HEK293 (cell line): ENCODE measurements at regions not wholly inside any gene's neighbourhood (a gene's known extent, or its start where the extent isn't known, plus 50 kb on each side); places are given as distances from the start of the nearest gene placed in this dataset.

Source experiments
- CTCF ChIA-PET: fragments of 350-600 bp; formaldehyde crosslinking; extraction: SDS; loops from one replicate; lab custom pipeline; 2021; ENCODE audit warnings: antibody characterized with exemption; lab: Yijun Ruan, JAX
- POLR2A ChIA-PET: fragments of 300-600 bp; formaldehyde crosslinking; extraction: SDS; loops from one replicate; lab custom pipeline; 2020; ENCODE audit warnings: antibody characterized with exemption, inconsistent platforms; lab: Yijun Ruan, JAX
- H3K27ac ChIP-seq: fragments of 200-500 bp; sonication (Bioruptor generic); 2 replicates; pipeline ENCODE4 v1.5.1; 2014; ENCODE audit warnings: low read depth, low read length, control low read depth, inconsistent platforms; ENCODE audit errors: extremely low read depth
- H3K36me3 ChIP-seq, 2 experiments: fragments of 200-500 bp in 1 of 2; sonication (Bioruptor generic) in 1 of 2; 1 replicate in 1 of 2; 2 replicates in 1 of 2; pipeline ENCODE4 v1.5.1; 2014 to 2017; ENCODE audit warnings: inconsistent platforms in 2 of 2, low read length in 2 of 2; ENCODE audit not compliant: control insufficient read depth in 2 of 2, insufficient read depth in 1 of 2
- H3K4me1 ChIP-seq: fragments of 200-500 bp; sonication (Bioruptor generic); 2 replicates; pipeline ENCODE4 v1.5.1; 2014; ENCODE audit warnings: mild to moderate bottlenecking, low read length, inconsistent platforms; ENCODE audit not compliant: control insufficient read depth, insufficient read depth
- H3K4me3 ChIP-seq: 2 replicates; pipeline ENCODE4 v1.5.1; 2011; ENCODE audit warnings: low read depth, mild to moderate bottlenecking, control low read depth, low read length, moderate library complexity
- H3K9me3 ChIP-seq: fragments of 200-500 bp; sonication (Bioruptor generic); 2 replicates; pipeline ENCODE4 v1.5.1; 2014; ENCODE audit warnings: low read depth, low read length, inconsistent platforms; ENCODE audit not compliant: control insufficient read depth, insufficient read depth
- BCL11B ChIP-seq: fragments of 450-650 bp; formaldehyde crosslinking; IDR thresholded peaks from 2 replicates; pipeline ENCODE4 v1.5.1; 2016; ENCODE audit warnings: low read depth, missing biosample characterization, missing genetic modification characterization
- HOXC10 ChIP-seq: sonication (generic); formaldehyde crosslinking; IDR thresholded peaks from 2 replicates; pipeline ENCODE4 v1.8.1; 2023; ENCODE audit warnings: mild to moderate bottlenecking, missing genetic modification reagents
- INSM2 ChIP-seq: fragments of 450-650 bp; formaldehyde crosslinking; IDR thresholded peaks from 2 replicates; pipeline ENCODE4 v1.5.1; 2016; ENCODE audit warnings: missing biosample characterization, missing genetic modification characterization
- KLF10 ChIP-seq: fragments of 450-650 bp; IDR thresholded peaks from 2 replicates; pipeline ENCODE4 v1.5.1; 2018; ENCODE audit warnings: missing biosample characterization, mild to moderate bottlenecking, missing genetic modification characterization
- SP2 ChIP-seq: fragments of 450-650 bp; formaldehyde crosslinking; IDR thresholded peaks from 2 replicates; pipeline ENCODE4 v1.5.1; 2016; ENCODE audit warnings: missing biosample characterization, missing genetic modification characterization
- ZBTB8A ChIP-seq: fragments of 450-650 bp; formaldehyde crosslinking; IDR thresholded peaks from 2 replicates; pipeline ENCODE4 v1.5.1; 2016; ENCODE audit warnings: missing biosample characterization, missing genetic modification characterization
- ZFP3 ChIP-seq: fragments of 450-650 bp; formaldehyde crosslinking; IDR thresholded peaks from 2 replicates; pipeline ENCODE4 v1.5.1; 2016; ENCODE audit warnings: low read depth, missing biosample characterization, missing genetic modification characterization
- ZNF114 ChIP-seq: fragments of 450-650 bp; formaldehyde crosslinking; IDR thresholded peaks from 2 replicates; pipeline ENCODE4 v1.5.0; 2017; ENCODE audit warnings: missing biosample characterization, missing genetic modification characterization
- ZNF133 ChIP-seq: fragments of 450-650 bp; formaldehyde crosslinking; IDR thresholded peaks from 2 replicates; pipeline ENCODE4 v1.5.1; 2016; ENCODE audit warnings: missing biosample characterization, missing genetic modification characterization
- ZNF23 ChIP-seq: fragments of 450-650 bp; formaldehyde crosslinking; IDR thresholded peaks from 2 replicates; pipeline ENCODE4 v1.5.1; 2016; ENCODE audit warnings: missing biosample characterization, missing genetic modification characterization, borderline replicate concordance
- ZNF274 ChIP-seq, 2 experiments: fragments of 200-500 bp in 1 of 2; fragments of 450-650 bp in 1 of 2; sonication (Bioruptor generic) in 1 of 2; formaldehyde crosslinking in 1 of 2; IDR thresholded peaks; 2 replicates each; pipeline versions ENCODE4 v1.5.1 to v1.6.1; 2014 to 2016; ENCODE audit warnings: borderline replicate concordance in 1 of 2, inconsistent platforms in 1 of 2, low read length in 1 of 2, missing biosample characterization in 1 of 2, missing genetic modification characterization in 1 of 2
- ZNF311 ChIP-seq: fragments of 450-650 bp; formaldehyde crosslinking; IDR thresholded peaks from 2 replicates; pipeline ENCODE4 v1.5.1; 2017; ENCODE audit warnings: missing biosample characterization, missing genetic modification characterization, borderline replicate concordance
- ZNF341 ChIP-seq: fragments of 450-650 bp; formaldehyde crosslinking; IDR thresholded peaks from 2 replicates; pipeline ENCODE4; 2016; ENCODE audit warnings: low read depth, missing biosample characterization, missing genetic modification characterization
- ZNF48 ChIP-seq: fragments of 450-650 bp; formaldehyde crosslinking; IDR thresholded peaks from 2 replicates; pipeline ENCODE4 v1.5.1; 2016; ENCODE audit warnings: missing biosample characterization, missing genetic modification characterization
- ZNF501 ChIP-seq: fragments of 450-650 bp; formaldehyde crosslinking; IDR thresholded peaks from 2 replicates; pipeline ENCODE4 v1.5.1; 2016; ENCODE audit warnings: missing biosample characterization, missing genetic modification characterization
- ZNF560 ChIP-seq: fragments of 450-650 bp; formaldehyde crosslinking; IDR thresholded peaks from 2 replicates; pipeline ENCODE4 v1.5.1; 2017; ENCODE audit warnings: missing biosample characterization, missing genetic modification characterization, borderline replicate concordance
- ZNF626 ChIP-seq: fragments of 450-650 bp; sonication (Bioruptor Pico); formaldehyde crosslinking; IDR thresholded peaks from 2 replicates; pipeline ENCODE4 v1.5.1; 2018; ENCODE audit warnings: missing biosample characterization, missing genetic modification characterization, inconsistent platforms
- ZNF701 ChIP-seq: fragments of 450-650 bp; formaldehyde crosslinking; IDR thresholded peaks from 2 replicates; pipeline ENCODE4 v1.5.1; 2016; ENCODE audit warnings: missing biosample characterization, missing genetic modification characterization
- ZNF785 ChIP-seq: fragments of 450-650 bp; formaldehyde crosslinking; IDR thresholded peaks from 2 replicates; pipeline ENCODE4 v1.5.1; 2016; ENCODE audit warnings: missing biosample characterization, missing genetic modification characterization
- TF ChIP-seq, protein P1 (sequence below): fragments of 450-650 bp; IDR thresholded peaks from 2 replicates; pipeline ENCODE4 v1.5.1; 2018; ENCODE audit warnings: missing biosample characterization, mild to moderate bottlenecking, missing genetic modification characterization

- no peak for TF ChIP-seq ZNF114 (tag by site-specific recombination)
Observed at GRCh38 chr20:56799187-56799586, 170.1 kb downstream of the TFAP2C start (continued).

- H3K4me3 ChIP-seq: no peak overlapping the region
- no peak for TF ChIP-seq ZNF341 (tag by site-specific recombination)
- TF ChIP-seq ZNF274 (IDR thresholded peaks at IDR 0.05; ENCODE audit: low read length): no peak
- no peak for TF ChIP-seq ZNF274 (tag by site-specific recombination; IDR thresholded peaks at IDR 0.05; ENCODE audit: borderline replicate concordance)
- TF ChIP-seq ZNF626 (tag by site-specific recombination): no peak
- POLR2A ChIA-PET: interaction anchor here (0.9 kb wide), 1 partner anchor 8 kb away, joined by 3 read pairs; no protein-coding TSS in a partner anchor
- H3K4me1 ChIP-seq: no peaks in the 10 kb centered on the region
- CTCF ChIA-PET: no interaction called here
- H3K9me3 ChIP-seq: no peaks in the 10 kb centered on the region
- H3K36me3 ChIP-seq: no peaks in the 10 kb centered on the region
- H3K27ac ChIP-seq: no peak overlapping the region
Observed at GRCh38 chr20:56800088-56800487, 171.0 kb downstream of the TFAP2C start.

GRCh38 chr20:56801971-56802755, 173.1 kb downstream of the TFAP2C start:
- CTCF ChIA-PET: interaction anchor here (0.5 to 0.7 kb wide), 2 partner anchors 10 to 187 kb away, joined by 3 read pairs; no protein-coding TSS in a partner anchor
- TF ChIP-seq SP2 (tag by site-specific recombination) (no peak), HOXC10 (CRISPR knock-in tag) (no peak), ZNF701 (tag by site-specific recombination) (no peak), ZBTB8A (tag by site-specific recombination) (no peak), ZFP3 (tag by site-specific recombination) (no peak), ZNF311 (tag by site-specific recombination) (no peak), ZNF626 (tag by site-specific recombination) (no peak), BCL11B (tag by site-specific recombination) (no peak), ZNF785 (tag by site-specific recombination) (no peak), ZNF560 (tag by site-specific recombination) (no peak), ZNF133 (tag by site-specific recombination) (no peak)
- TF ChIP-seq, protein P1, sequence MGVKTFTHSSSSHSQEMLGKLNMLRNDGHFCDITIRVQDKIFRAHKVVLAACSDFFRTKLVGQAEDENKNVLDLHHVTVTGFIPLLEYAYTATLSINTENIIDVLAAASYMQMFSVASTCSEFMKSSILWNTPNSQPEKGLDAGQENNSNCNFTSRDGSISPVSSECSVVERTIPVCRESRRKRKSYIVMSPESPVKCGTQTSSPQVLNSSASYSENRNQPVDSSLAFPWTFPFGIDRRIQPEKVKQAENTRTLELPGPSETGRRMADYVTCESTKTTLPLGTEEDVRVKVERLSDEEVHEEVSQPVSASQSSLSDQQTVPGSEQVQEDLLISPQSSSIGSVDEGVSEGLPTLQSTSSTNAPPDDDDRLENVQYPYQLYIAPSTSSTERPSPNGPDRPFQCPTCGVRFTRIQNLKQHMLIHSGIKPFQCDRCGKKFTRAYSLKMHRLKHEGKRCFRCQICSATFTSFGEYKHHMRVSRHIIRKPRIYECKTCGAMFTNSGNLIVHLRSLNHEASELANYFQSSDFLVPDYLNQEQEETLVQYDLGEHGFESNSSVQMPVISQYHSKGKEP (tag by site-specific recombination): no peak
- TF ChIP-seq, all 188 proteins: peak for 0
- Histone ChIP-seq H3K4me1 (no peaks in the 10 kb centered on the region), H3K4me3 (no peak overlapping the region), H3K27ac (no peak overlapping the region), H3K36me3 (no peaks in the 10 kb centered on the region), H3K9me3 (no peaks in the 10 kb centered on the region)
- POLR2A ChIA-PET: no interaction called here

- no peaks in the 10 kb centered on the region for H3K36me3 ChIP-seq
- no peak overlapping the region for H3K27ac ChIP-seq
- ChIA-PET POLR2A (no interaction called here), CTCF (no interaction called here)
- no peak overlapping the region for H3K4me3 ChIP-seq
- H3K9me3 ChIP-seq: no peaks in the 10 kb centered on the region
- H3K4me1 ChIP-seq: no peaks in the 10 kb centered on the region
- no peak for TF ChIP-seq ZNF501
- no peak for TF ChIP-seq ZNF48 (tag by site-specific recombination)
- TF ChIP-seq ZNF23 (tag by site-specific recombination): no peak
- TF ChIP-seq INSM2 (tag by site-specific recombination): no peak
- TF ChIP-seq KLF10: no peak
- TF ChIP-seq, all 188 proteins: peak for 0
Observed at GRCh38 chr20:56802805-56803204, 173.7 kb downstream of the TFAP2C start.
